HFFc6 (cell line): ENCODE measurements at regions not wholly inside any gene's neighbourhood (a gene's known extent, or its start where the extent isn't known, plus 50 kb on each side); places are given as distances from the start of the nearest gene placed in this dataset.

ENCODE experiments used
- DNase-seq: peaks from one replicate; pipeline ENCODE4 v3.0.0-alpha.2; 2018
- H3K27ac Mint-ChIP-seq: 2 replicates; pipeline ENCODE4 v1.8.0; 2020; ENCODE audit warnings: mild to moderate bottlenecking, mixed read lengths
- H3K27me3 Mint-ChIP-seq: 2 replicates; pipeline ENCODE4 v1.8.0; 2021; ENCODE audit warnings: mild to moderate bottlenecking, moderate library complexity, mixed read lengths; ENCODE audit not compliant: insufficient read depth
- H3K36me3 Mint-ChIP-seq: 2 replicates; pipeline ENCODE4 v1.8.0; 2021; ENCODE audit warnings: low read depth, mixed read lengths
- H3K4me1 Mint-ChIP-seq: 2 replicates; pipeline ENCODE4 v1.8.0; 2020; ENCODE audit warnings: low read depth, mixed read lengths
- H3K4me3 Mint-ChIP-seq: 2 replicates; pipeline ENCODE4 v1.8.0; 2020; ENCODE audit warnings: mild to moderate bottlenecking, moderate library complexity, mixed read lengths
- H3K9me3 Mint-ChIP-seq: 2 replicates; pipeline ENCODE4 v1.8.0; 2020; ENCODE audit warnings: mild to moderate bottlenecking, mixed read lengths
- CTCF ChIP-seq: fragments of 200-600 bp; sonication (generic); IDR thresholded peaks from 2 replicates; pipeline ENCODE4 v1.5.0; 2021; ENCODE audit warnings: antibody characterized with exemption, mild to moderate bottlenecking

GRCh38 chr2:150917961-150918713, 343.5 kb downstream of the RBM43 start:
- peaks cover 2% of the 10 kb centered on the region; the same call in 1 of the 2 replicates for H3K27me3 Mint-ChIP-seq
- H3K4me3 Mint-ChIP-seq: no peak overlapping the region
- peaks cover 6% of the 10 kb centered on the region; the same call in 1 of the 2 replicates for H3K36me3 Mint-ChIP-seq
- no peak for TF ChIP-seq CTCF
- no peaks in the 10 kb centered on the region; the same call in 1 of the 2 replicates for H3K9me3 Mint-ChIP-seq
- H3K4me1 Mint-ChIP-seq: peaks cover 34% of the 10 kb centered on the region
- no peak for DNase-seq
- no peak overlapping the region for H3K27ac Mint-ChIP-seq

- peak; percentile 60 for DNase-seq
- Mint-ChIP-seq H3K27me3 (peaks cover 2% of the 10 kb centered on the region; the same call in 1 of the 2 replicates), H3K4me3 (no peak overlapping the region), H3K4me1 (peaks cover 43% of the 10 kb centered on the region), H3K27ac (peak overlapping the region; percentile 16; the same call in 1 of the 2 replicates), H3K9me3 (no peaks in the 10 kb centered on the region), H3K36me3 (no peaks in the 10 kb centered on the region)
- no peak for TF ChIP-seq CTCF
Measured at GRCh38 chr2:150916467-150917396, 344.9 kb downstream of the RBM43 start.

GRCh38 chr2:150911766-150912280, 349.8 kb downstream of the RBM43 start:
- Mint-ChIP-seq H3K4me1 (peaks cover 32% of the 10 kb centered on the region), H3K36me3 (no peaks in the 10 kb centered on the region), H3K27me3 (peaks cover 2% of the 10 kb centered on the region; the same call in 1 of the 2 replicates), H3K27ac (peak overlapping the region; percentile 93), H3K9me3 (no peaks in the 10 kb centered on the region), H3K4me3 (peak overlapping the region; percentile 82)
- DNase-seq: peak; percentile 85
- peak; percentile 66 for TF ChIP-seq CTCF

GRCh38 chr2:150909613-150910012, 352.1 kb downstream of the RBM43 start:
- Mint-ChIP-seq H3K9me3 (peaks cover 7% of the 10 kb centered on the region), H3K4me1 (peaks cover 27% of the 10 kb centered on the region), H3K27ac (no peak overlapping the region), H3K27me3 (peaks cover 2% of the 10 kb centered on the region; the same call in 1 of the 2 replicates), H3K4me3 (no peak overlapping the region), H3K36me3 (peaks cover 2% of the 10 kb centered on the region)
- TF ChIP-seq CTCF: peak; percentile 59
- DNase-seq: no peak

- Mint-ChIP-seq H3K4me1 (peaks cover 27% of the 10 kb centered on the region), H3K27ac (no peak overlapping the region)
- no peak for TF ChIP-seq CTCF
Measured at GRCh38 chr2:150909090-150909489, 352.6 kb downstream of the RBM43 start.

More at GRCh38 chr2:150909090-150909489, 352.6 kb downstream of the RBM43 start:
- DNase-seq: no peak
- no peak overlapping the region for H3K4me3 Mint-ChIP-seq
- peaks cover 12% of the 10 kb centered on the region for H3K9me3 Mint-ChIP-seq
- H3K27me3 Mint-ChIP-seq: peaks cover 2% of the 10 kb centered on the region; the same call in 1 of the 2 replicates
- H3K36me3 Mint-ChIP-seq: peaks cover 7% of the 10 kb centered on the region
